ENCODE measurements at regions not wholly inside any gene's neighbourhood (a gene's known extent, or its start where the extent isn't known, plus 50 kb on each side); places are given as distances from the start of the nearest gene placed in this dataset.

GRCh38 chr1:51048021-51048420, 54.0 kb upstream of the C1orf185 start:
- TF ChIP-seq CTCF (IDR thresholded peaks at IDR 0.05; ENCODE audit: low read length) (no peak), EZH2 (optimal IDR thresholded peaks at IDR 0.05; ENCODE audit: low read depth, low read length) (no peak), EZH2phosphoT487 (IDR thresholded peaks at IDR 0.05; ENCODE audit: low read length) (no peak)

Data from MM.1S (cell line).